ENCODE measurements at regions not wholly inside any gene's neighbourhood (a gene's known extent, or its start where the extent isn't known, plus 50 kb on each side); places are given as distances from the start of the nearest gene placed in this dataset.

GRCh38 chr4:65880594-65880993 lies 210.3 kb upstream of the EPHA5 start:
- no peak for ATAC-seq
- WGBS, 2 donors (ENCODE audit: low coverage in 1 of 2), result 100% methylated on average over 1 of the region's 1 CpG
- H3K4me1 ChIP-seq, result no peaks in the 10 kb centered on the region
- no peak overlapping the region for H3K27ac ChIP-seq
- H3K4me3 ChIP-seq, result no peak overlapping the region
- no peaks in the 10 kb centered on the region for H3K36me3 ChIP-seq
- TF ChIP-seq CTCF (IDR thresholded peaks at IDR 0.05) (no peak), POLR2A (IDR thresholded peaks at IDR 0.05) (no peak), POLR2AphosphoS5 (IDR thresholded peaks at IDR 0.05) (no peak), EP300 (IDR thresholded peaks at IDR 0.05) (no peak)
- no peaks in the 10 kb centered on the region for H3K27me3 ChIP-seq
- no peaks in the 10 kb centered on the region for H3K9me3 ChIP-seq

- H3K36me3 ChIP-seq, result no peaks in the 10 kb centered on the region
Measured at GRCh38 chr4:65868096-65868824, 198.0 kb upstream of the EPHA5 start.

GRCh38 chr4:65865489-65865888 lies 195.2 kb upstream of the EPHA5 start:
- Histone ChIP-seq H3K4me1 (no peaks in the 10 kb centered on the region), H3K9me3 (no peaks in the 10 kb centered on the region), H3K4me3 (no peak overlapping the region), H3K36me3 (no peaks in the 10 kb centered on the region), H3K27ac (no peak overlapping the region), H3K27me3 (no peaks in the 10 kb centered on the region)
- 54 to 62% methylated on average over 4 of the region's 4 CpGs for whole genome bisulfite sequencing, 2 donors (ENCODE audit: low coverage in 1 of 2)
- ATAC-seq, result no peak
- TF ChIP-seq POLR2A (IDR thresholded peaks at IDR 0.05) (no peak), CTCF (IDR thresholded peaks at IDR 0.05) (no peak), EP300 (IDR thresholded peaks at IDR 0.05) (no peak), POLR2AphosphoS5 (IDR thresholded peaks at IDR 0.05) (no peak)

More at GRCh38 chr4:65868096-65868824, 198.0 kb upstream of the EPHA5 start:
- H3K4me1 ChIP-seq, result no peaks in the 10 kb centered on the region
- H3K27ac ChIP-seq, result no peak overlapping the region
- TF ChIP-seq CTCF (IDR thresholded peaks at IDR 0.05) (no peak), POLR2A (IDR thresholded peaks at IDR 0.05) (no peak), EP300 (IDR thresholded peaks at IDR 0.05) (no peak), POLR2AphosphoS5 (IDR thresholded peaks at IDR 0.05) (no peak)
- no peak overlapping the region for H3K4me3 ChIP-seq
- no peaks in the 10 kb centered on the region for H3K9me3 ChIP-seq
- WGBS, 2 donors (ENCODE audit: low coverage in 1 of 2), result 78 to 83% methylated on average over 4 of the region's 4 CpGs
- no peaks in the 10 kb centered on the region for H3K27me3 ChIP-seq
- no peak for ATAC-seq

GRCh38 chr4:65861993-65862392 lies 191.7 kb upstream of the EPHA5 start:
- no peak overlapping the region for H3K4me3 ChIP-seq
- no peaks in the 10 kb centered on the region for H3K4me1 ChIP-seq
- no peaks in the 10 kb centered on the region for H3K27me3 ChIP-seq
- H3K36me3 ChIP-seq, result no peaks in the 10 kb centered on the region
- ATAC-seq, result no peak
- H3K27ac ChIP-seq, result no peak overlapping the region
- 86 to 90% methylated on average over 2 of the region's 2 CpGs for WGBS, 2 donors (ENCODE audit: low coverage in 1 of 2)
- no peaks in the 10 kb centered on the region for H3K9me3 ChIP-seq
- TF ChIP-seq POLR2A (IDR thresholded peaks at IDR 0.05) (no peak), EP300 (IDR thresholded peaks at IDR 0.05) (no peak)

- Histone ChIP-seq H3K9me3 (no peaks in the 10 kb centered on the region), H3K4me1 (no peaks in the 10 kb centered on the region), H3K4me3 (no peak overlapping the region), H3K27me3 (no peaks in the 10 kb centered on the region), H3K27ac (no peak overlapping the region), H3K36me3 (no peaks in the 10 kb centered on the region)
- ATAC-seq, result no peak
- TF ChIP-seq CTCF (IDR thresholded peaks at IDR 0.05) (no peak), POLR2AphosphoS5 (IDR thresholded peaks at IDR 0.05) (no peak), EP300 (IDR thresholded peaks at IDR 0.05) (no peak), POLR2A (IDR thresholded peaks at IDR 0.05) (no peak)
- 57 to 59% methylated on average over 4 of the region's 4 CpGs for WGBS, 2 donors (ENCODE audit: low coverage in 1 of 2)
Measured at GRCh38 chr4:65845199-65845773, 175.0 kb upstream of the EPHA5 start.
